HG03378 (cell line): ENCODE measurements at regions not wholly inside any gene's neighbourhood (a gene's known extent, or its start where the extent isn't known, plus 50 kb on each side); places are given as distances from the start of the nearest gene placed in this dataset.
A peak's percentile ranks its signal among the peaks of the same experiment; 100 is the strongest.
"Not testable (repeated sequence)": the region's sequence is repeated elsewhere in the genome, so short reads cannot be mapped to it uniquely, and the experiment has no call there.

Source experiments
- ATAC-seq: cut with Tn5 transposase; IDR thresholded peaks from one replicate; pipeline ENCODE4 v1.9.1; 2021; ENCODE audit warnings: mild to moderate bottlenecking, moderate library complexity; ENCODE audit not compliant: unreplicated experiment

GRCh38 chr6:167688123-167688522 lies 138.6 kb upstream of the AFDN start:
- ATAC-seq: no peak

- no peak for ATAC-seq
Observed at GRCh38 chr6:167689278-167689677, 137.4 kb upstream of the AFDN start.

- no peak for ATAC-seq
Observed at GRCh38 chr6:167689751-167690150, 137.0 kb upstream of the AFDN start.

- ATAC-seq: not testable (repeated sequence)
Observed at GRCh38 chr6:167690167-167690922, 136.4 kb upstream of the AFDN start.

- no peak for ATAC-seq
Observed at GRCh38 chr6:167690931-167691330, 135.8 kb upstream of the AFDN start.

- ATAC-seq: no peak
Observed at GRCh38 chr6:167691533-167692312, 135.0 kb upstream of the AFDN start.

- ATAC-seq: not testable (repeated sequence)
Observed at GRCh38 chr6:167693478-167693877, 133.2 kb upstream of the AFDN start.

GRCh38 chr6:167695831-167696230 lies 130.9 kb upstream of the AFDN start:
- no peak for ATAC-seq

- no peak for ATAC-seq
Observed at GRCh38 chr6:167696296-167696695, 130.4 kb upstream of the AFDN start.

GRCh38 chr6:167697316-167697715 lies 129.4 kb upstream of the AFDN start:
- ATAC-seq: no peak

- no peak for ATAC-seq
Observed at GRCh38 chr6:167698540-167698939, 128.2 kb upstream of the AFDN start.

GRCh38 chr6:167699141-167699931 lies 127.4 kb upstream of the AFDN start:
- peak; percentile 94 for ATAC-seq

GRCh38 chr6:167700199-167700598 lies 126.5 kb upstream of the AFDN start:
- ATAC-seq: no peak

GRCh38 chr6:167701010-167701409 lies 125.7 kb upstream of the AFDN start:
- no peak for ATAC-seq

GRCh38 chr6:167702241-167702827 lies 124.4 kb upstream of the AFDN start:
- ATAC-seq: no peak

GRCh38 chr6:167703347-167703746 lies 123.4 kb upstream of the AFDN start:
- no peak for ATAC-seq

GRCh38 chr6:167703781-167704180 lies 122.9 kb upstream of the AFDN start:
- ATAC-seq: no peak

- ATAC-seq: no peak
Observed at GRCh38 chr6:167704396-167704901, 122.3 kb upstream of the AFDN start.

- no peak for ATAC-seq
Observed at GRCh38 chr6:167705211-167705750, 121.4 kb upstream of the AFDN start.

- ATAC-seq: peak; percentile 98
Observed at GRCh38 chr6:167706313-167707109, 120.2 kb upstream of the AFDN start.
